Stimulated activated CD8-positive, alpha-beta memory T cell treated with anti-CD3 and anti-CD28 coated beads, Interleukin-4, amount 100 ng/mL, for 24 hours (primary cell): ENCODE measurements at regions not wholly inside any gene's neighbourhood (a gene's known extent, or its start where the extent isn't known, plus 50 kb on each side); places are given as distances from the start of the nearest gene placed in this dataset.
"Not testable (repeated sequence)": the region's sequence is repeated elsewhere in the genome, so short reads cannot be mapped to it uniquely, and the experiment has no call there.

Source experiments
- DNase-seq: peaks from one replicate; pipeline ENCODE4 v3.0.0-alpha.2; 2020; ENCODE audit warnings: low read depth

DNA sequence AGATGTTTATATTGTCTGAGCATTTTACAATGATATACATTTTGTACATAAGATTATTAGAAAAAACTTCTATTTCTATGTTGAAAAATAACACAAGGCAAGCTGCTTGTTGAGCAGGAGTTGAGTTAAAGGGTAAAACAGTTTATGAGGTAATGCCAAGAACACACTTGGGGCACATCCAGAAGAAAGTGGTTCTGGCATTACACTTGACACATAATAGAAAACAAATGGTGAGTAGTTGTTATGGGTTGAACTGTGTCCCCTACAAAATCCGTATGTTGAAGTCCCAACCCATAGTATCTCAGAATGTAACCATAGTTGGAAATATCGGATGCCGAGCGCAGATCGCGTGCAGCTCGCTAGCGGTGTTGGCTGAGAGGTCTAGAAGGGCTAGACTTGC lies 354.3 kb upstream of the GOT2 start:
- no peak for DNase-seq

DNA sequence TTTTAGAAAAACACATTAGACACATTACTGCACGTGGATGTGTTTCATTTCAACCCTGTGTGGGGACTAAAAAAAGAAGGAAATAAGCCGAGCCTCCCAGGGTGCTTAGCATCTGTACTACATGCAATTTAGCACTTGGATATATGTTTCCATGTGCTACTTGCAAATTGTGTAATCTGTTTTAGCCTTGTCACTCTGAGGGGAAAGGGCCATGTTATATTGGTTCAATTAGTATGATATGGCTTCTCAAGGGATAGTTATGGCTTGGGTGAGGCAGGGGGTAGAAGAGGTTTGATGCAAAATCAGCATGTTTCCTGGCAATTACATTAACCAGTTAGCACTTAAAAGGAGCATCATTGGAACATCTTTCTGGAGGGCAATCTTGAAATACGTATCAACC lies 353.5 kb upstream of the GOT2 start:
- DNase-seq: no peak

DNA sequence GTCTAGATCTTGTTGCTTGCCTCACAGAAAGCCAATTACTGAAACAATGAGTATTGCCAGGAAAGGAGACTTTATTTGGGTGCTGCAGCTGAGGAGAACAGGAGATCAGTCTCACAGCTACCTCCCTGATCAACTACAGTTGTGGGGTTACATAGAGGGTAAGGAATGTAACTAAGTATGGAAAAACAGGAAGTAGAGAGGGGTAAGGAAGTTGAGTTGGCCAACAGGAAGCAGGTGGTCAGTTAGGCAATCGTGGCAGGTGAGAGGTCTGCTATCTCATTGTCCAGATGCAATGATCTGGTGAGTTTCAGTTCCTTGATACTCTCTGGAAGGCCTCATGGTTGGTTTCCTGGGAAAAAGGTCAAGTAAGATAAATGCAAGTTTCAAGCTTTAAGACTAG lies 333.1 kb upstream of the GOT2 start:
- no peak for DNase-seq

DNA sequence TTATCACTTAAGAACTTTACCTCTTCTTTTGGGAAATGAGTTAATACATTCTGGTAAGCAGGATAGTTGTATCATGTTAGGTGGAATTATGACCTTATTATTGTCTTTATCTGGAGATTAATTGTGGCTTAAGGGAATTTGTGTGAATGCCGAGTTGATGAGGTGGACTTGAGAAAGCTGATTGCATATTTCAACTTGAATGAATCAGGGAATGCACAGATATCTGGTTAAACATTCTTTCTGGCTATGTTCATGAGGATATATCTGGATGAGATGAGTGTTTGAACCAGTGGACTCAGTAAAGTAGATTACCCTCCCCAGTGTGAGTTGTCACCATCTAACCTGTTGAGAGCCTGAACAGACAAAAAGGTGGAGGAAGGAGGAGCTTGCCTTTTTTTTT lies 326.1 kb upstream of the GOT2 start:
- DNase-seq: no peak

DNA sequence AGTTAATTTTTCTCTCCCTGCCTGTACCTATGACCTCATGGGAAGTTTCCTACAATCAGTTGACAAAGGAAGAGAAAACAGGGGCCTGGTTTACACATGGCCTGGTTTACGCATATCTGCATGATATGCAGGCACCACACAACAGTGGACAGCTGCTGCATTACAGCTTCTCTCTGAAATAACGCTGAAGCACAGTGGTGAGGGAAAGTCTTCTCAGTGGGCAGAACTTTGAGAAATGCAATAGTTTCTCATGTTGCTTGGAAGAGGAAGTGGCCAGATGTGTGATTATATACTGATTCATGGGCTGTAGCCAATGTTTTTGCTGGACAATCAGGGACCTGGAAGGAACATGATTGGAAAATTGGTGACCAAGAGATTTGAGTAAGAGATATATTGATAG lies 324.1 kb upstream of the GOT2 start:
- no peak for DNase-seq

DNA sequence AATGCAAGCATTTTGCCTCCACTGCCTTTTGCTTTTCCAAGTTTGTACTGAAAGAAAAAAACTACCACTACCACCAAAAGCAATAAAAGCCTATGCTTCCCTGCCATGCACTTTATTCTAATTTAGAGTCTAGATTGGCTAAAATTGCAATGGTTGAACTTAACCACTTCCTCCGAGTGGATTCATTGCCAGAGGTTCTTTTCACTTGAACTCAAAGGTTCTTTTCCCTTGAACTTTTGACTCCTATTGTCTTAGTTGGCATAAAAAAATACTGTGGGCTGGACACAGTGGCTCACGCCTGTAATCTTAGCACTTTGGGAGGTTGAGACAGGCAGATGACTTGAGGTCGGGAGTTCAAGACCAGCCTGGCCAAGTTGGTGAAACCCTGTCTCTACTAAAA lies 319.8 kb upstream of the GOT2 start:
- no peak for DNase-seq

DNA sequence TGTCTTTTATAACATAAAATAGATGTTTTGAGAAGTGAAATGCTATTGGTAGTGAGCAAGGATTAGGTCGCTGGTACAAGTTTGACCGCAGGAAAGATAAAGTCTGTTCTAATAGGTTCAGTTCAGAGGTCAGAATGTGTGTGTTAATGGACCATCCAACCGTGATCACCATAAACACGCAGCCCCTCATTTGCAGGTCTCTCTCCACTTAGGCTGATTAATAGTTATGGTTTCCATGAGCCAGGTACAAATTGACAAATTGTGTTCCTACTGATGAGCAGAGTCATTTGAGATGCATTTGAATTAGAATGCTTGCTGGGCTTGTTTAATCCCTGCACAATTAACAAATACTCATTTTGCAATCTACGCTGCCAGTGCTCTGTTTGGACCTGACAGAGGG lies 318.1 kb upstream of the GOT2 start:
- DNase-seq: no peak

DNA sequence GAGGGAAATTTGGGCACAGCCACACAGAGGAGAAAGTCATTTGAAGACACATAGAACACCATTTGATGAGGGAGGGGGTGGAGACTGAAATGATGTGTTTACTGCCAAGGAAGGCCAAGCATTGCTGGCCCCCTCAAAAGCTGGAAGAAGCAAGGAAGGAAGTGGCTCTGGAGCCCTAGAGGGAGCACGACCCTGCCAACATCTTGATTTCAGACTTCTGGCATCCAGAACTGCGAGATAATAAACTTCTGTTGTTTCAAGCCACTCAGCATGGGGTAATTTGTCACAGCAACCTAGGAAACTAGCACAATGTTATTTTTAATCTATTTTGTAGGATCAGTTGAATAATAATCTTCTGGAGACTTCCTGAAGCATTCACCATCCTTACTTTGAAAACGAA lies 314.8 kb upstream of the GOT2 start:
- no peak for DNase-seq

DNA sequence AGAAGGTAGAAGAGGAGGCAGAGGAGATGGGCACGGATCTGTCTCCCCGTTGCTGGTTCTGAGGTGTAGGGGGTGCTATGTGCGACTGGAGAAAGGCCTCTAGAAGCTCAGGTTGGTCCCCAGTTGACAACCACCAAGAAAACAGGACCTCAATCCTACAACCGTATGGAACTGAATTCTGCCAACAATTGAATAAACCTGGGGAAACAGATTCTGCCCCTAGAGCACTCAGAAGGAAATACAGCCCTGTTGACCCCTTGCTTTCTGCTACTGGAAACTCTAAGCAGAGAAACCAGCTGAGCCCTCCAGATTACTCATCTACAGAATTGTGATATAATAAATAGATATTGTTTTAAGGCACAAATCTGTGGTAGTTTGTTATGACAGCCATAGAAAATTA lies 313.0 kb upstream of the GOT2 start:
- no peak for DNase-seq

DNA sequence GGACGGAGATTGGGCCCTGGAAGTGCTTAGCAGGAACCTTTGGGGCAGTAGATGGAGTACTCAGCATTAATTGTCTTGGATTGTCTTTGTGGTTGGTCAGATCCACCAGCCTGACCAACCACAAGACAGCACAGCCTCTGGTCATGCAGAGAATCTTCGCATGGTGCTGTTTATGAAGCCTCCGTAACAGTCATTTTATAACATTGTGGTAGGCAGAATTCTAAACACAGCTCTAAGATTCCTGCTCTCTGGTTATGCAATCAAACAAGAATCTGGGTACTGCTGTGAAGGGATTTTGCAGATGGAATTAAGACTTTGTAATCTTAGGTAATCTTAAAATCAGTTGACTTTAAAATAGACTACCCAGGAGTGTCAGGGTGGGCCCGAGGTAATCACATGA lies 312.2 kb upstream of the GOT2 start:
- DNase-seq: no peak

DNA sequence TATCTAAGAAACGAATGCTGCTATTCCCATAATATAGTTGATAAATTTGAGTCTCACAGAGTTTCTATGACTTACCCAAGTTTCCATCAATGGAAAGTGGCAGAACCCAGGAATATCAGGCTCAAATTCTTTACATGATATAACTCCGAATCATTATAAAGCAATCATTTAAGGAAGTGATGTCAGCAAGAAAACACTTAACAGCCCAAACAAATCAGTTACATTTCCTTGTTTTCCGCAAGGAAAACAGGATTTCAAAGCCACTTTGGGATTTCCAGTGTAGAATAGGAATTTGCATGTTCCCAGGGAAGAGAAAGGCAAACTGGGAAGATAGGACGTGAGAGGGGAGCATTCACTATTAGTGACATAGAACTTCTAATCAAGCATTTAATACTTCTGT lies 311.4 kb upstream of the GOT2 start:
- DNase-seq: no peak

DNA sequence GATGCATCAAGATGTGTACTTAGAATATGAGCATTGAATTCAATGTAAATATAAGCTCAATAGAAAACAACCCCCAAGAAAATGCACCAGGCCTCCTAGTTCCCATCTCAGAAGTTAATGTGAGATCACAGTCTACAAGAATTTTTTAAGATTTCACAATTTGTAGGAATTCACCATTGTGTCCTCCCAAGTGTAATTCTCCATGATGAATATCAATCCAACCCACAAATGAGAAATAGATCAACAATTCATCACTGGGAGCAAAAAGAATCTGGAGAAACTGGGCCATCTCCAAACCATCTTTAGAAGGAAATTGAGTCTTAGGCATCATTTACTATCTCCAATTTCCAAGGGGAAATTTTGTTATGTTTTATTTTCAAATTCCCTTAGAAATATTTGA lies 310.5 kb upstream of the GOT2 start:
- DNase-seq: no peak

DNA sequence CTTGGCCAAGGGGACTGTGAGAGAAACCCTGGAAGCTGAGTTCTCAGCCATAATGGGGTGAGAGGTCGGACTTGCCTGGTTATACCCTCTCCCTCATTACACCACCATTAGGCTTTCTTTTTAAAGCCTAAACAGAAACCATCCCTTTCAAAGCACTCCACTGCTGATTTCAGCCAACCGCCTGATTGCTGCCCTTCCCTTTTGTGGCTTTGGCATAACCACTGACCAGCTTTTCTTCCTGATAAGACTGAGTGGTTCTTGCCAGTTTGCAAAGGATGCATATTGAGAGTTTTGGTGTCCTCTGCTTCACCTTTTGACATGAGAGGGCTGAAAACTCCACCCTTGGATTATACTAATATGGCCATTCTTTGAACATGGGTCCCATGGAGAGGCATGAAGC lies 308.2 kb upstream of the GOT2 start:
- no peak for DNase-seq

DNA sequence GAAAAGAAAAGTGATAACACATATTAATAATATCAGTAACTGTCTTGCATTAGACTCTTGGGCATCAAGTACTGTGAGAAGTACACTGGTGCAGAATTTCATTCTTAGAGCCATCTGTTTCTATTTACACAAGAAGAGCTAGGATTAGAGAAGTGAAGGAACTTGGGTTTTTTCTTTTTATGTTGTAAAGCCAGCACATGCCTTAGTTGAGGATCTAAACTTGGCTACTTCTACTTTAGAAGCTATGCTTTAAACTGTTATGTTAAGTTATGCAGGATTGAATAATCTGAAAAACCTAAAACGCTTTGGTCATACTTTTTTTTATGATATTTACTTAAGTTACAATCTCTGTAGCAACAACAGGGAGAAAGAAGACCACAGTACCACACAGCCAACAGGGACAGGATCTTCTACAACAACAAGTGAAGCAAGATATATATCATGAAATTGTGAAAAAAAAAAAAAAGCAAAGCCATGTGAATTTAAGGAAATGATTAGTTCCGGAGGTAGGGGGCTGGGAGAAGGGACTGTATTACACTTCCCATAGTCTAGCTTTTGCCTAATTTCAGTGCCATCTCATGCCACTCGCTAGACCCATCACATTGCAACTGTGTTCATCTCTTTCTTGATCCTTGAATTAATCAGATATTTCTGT lies 305.1 kb upstream of the GOT2 start:
- no peak for DNase-seq

DNA sequence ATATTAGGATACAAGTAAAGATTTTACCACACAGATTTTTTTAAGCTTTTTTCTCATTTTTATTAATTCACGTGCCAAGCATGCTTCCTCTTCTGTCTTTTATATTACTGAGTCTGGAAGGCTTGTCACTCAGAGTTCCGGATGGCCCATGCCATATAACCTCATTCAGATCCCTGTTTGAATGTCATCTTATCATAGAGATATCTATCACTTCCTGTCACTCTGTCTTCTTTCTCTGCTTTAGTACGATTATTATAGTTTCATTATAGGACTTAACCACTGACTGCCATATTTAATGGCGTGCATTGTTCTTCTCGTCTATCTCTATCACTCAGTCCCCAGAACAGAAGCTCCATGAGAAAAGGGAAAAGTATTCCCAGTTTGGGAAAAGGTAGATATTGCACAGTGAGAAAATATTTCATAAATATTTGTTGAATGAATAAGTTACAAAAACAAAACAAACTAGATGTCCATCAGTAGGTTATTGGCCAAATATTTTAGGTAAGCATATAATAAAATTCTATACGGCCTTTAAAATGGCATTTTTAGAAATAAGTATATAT lies 296.9 kb upstream of the GOT2 start:
- no peak for DNase-seq

DNA sequence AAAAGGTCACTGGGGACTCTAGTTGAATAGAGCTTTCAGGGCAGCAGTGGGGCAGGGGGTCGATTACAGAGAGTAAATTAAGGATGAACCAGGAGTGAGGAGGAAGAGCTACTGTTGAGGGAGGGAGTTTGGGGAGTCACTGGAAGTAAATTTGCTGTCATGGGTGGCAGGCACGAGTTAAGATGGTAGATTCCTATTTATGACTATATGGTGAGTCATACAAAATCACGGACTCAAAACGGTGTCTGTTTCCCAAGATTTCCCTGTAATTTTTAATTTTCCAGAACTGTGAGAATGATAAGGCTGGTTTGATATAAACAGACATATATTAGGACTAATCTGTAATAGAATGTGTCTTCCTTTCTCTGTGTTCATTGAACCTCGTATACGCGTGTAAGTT lies 287.6 kb upstream of the GOT2 start:
- DNase-seq: no peak

DNA sequence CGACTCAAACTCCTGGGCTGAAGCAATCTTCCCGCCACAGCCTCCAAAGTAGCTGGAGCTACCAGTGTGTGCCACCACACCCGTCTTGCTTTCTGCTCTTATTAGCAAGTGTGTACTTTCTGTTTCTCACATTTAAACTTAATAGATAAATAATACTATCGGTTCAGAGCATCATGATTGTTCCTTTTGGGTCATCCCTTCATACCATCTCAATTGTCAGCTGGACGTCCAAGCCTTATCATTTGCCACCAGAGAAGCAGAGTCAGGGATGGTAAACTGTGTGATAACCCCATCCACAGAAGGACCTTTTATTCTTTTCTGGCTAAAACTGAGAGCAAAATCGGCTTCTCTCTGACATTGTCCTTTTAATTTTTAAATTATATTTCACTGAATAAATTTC lies 279.8 kb upstream of the GOT2 start:
- no peak for DNase-seq

DNA sequence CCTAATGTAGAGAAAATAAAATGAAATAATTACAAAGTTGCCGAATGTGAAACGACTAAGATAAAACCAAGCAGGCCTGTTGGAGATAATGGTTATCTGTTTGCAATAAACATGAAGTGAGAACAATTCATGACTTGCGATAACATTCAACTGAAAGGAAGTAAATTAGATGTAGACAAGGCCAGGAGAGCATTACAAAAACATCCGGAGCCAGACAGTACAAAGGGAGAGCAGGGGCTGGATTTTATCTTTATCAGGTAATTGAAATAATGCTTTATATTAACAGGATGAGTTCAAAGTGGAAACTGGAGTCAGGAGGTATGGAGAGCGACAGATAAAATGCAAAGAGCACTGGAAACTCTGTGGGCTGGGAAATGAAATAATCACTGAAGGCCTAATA lies 265.6 kb upstream of the GOT2 start:
- no peak for DNase-seq

DNA sequence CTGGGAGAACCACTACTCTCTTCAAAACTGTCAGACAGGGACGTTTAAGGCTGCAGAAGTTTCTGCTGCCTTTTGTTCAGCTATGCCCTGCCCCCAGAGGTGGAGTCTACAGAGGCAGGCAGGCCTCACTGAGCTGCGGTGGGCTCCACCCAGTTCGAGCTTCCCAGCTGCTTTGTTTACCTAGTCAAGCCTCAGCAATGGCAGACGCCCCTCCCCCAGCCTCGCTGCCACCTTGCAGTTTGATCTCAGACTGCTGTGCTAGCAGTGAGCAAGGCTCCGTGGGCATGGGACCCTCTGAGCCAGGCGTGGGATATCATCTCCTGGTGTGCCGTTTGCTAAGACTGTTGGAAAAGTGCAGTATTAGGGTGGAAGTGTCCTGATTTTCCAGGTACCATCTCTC lies 258.6 kb upstream of the GOT2 start:
- not testable (repeated sequence) for DNase-seq

DNA sequence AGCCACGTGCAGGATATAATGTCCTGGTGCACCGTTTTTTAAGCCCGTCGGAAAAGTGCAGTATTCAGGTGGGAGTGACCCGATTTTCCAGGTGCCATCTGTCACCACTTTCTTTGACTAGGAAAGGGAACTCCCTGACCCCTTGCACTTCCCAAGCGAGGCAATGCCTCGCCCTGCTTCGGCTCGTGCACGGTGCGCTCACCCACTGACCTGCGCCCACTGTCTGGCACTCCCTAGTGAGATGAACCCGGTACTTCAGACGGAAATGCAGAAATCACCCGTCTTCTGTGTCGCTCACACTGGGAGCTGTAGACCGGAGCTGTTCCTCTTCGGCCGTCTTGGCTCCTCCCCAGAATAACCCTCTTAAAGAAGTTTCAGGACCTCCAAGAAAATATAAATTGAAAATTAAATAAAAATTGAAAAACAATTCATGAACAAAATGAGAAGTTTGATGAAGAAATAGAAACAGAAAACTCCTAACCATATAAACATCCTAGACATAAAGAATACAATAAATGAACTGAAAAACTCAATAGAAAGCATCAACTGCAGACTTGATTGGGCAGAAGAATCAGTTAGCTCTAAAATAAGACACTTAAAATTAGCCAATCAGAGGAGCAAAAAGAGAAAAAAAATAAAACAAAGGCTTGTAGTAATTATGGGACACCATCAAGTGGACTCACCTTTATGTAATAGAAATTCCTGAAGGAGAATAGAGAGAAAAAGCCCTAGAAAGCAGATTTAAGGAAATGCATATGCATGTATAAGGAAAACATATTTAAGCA lies 249.3 kb upstream of the GOT2 start:
- not testable (repeated sequence) for DNase-seq

DNA sequence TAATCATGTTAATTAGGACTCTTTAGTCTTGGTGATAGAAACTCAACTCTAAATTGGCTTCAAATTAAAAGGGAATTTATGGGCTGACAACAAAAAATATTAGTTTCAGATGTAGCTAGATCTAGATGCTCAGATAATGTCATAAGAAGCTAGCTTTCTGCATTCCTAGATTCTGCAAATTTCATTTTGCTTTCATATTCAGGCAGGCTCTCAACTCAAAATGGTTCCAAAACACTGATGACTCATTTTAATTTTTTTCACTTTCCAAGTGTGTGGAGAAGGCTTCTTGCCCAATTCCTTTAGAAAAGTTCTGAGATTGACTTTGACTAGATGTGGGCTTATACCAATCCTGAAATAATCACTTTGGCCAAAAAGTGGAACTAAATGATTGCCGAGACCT lies 236.7 kb upstream of the GOT2 start:
- no peak for DNase-seq

DNA sequence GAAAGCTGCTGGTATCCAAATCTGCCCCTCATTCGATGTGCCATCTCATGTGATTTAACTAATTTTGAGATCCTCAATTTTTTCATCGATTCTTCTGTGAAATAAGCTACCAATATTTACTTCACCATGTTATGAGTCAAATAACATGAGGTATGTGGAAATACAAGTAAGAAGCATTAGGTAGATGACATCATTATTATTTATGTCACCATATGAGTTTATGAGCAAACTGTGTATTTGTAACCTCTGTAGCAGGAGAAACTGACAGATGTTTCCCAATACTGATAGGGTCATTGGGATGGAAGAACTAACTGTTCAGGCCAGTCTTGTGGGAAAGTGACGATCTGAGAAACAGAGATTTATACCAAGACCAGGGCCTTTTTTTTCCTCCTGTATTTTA lies 229.4 kb upstream of the GOT2 start:
- DNase-seq: no peak

DNA sequence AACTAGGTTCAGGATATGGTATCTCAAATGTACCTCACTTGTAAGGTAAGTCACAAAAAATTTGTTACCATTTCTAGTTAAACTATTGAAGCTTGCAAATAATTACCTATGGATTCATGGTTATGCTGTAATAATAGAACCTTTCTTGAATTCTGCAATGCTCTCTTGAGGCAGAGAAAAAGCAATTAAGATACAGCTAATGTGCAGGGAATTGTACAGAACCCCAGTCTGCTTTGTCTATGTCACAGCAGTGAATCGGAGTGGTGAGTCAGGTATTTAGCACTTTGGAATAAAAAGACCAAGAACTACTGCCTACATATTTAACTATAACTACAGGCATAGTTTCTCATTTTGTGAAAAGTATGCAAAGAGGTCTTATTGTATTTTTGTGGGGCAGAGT lies 228.7 kb upstream of the GOT2 start:
- DNase-seq: no peak

DNA sequence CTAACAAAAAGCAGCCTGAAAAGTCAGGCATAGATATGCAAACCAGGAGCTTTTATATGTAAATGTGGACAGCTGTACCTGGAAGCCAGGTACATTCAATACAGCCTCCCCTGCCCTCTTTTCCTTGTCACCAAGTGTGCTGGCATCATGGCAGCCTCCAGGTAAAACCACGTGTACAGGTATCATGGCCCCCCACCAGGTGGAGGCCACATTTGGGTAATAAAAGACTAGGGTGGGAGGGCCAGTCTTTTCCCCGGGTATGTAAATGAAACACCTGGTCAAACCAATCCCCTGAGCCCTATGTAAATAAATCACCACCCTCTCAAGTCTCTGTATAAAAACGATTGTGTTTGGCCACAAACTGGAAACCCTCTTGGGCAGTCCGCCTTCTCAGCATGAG lies 226.4 kb upstream of the GOT2 start:
- DNase-seq: no peak
